Loucy (cell line): ENCODE measurements at regions not wholly inside any gene's neighbourhood (a gene's known extent, or its start where the extent isn't known, plus 50 kb on each side); places are given as distances from the start of the nearest gene placed in this dataset.

Experiments
- EZH2phosphoT487 ChIP-seq: fragments of 200-600 bp; IDR thresholded peaks from 2 replicates; pipeline ENCODE4 v1.6.1; 2018; ENCODE audit warnings: antibody characterized with exemption, mild to moderate bottlenecking, moderate library complexity, borderline replicate concordance
- TF ChIP-seq, protein P1 (sequence below): fragments of 200-600 bp; sonication (generic); conservative IDR thresholded peaks from 2 replicates; pipeline ENCODE4 v1.5.1; 2014; ENCODE audit warnings: mild to moderate bottlenecking, antibody characterized with exemption, low read length

DNA sequence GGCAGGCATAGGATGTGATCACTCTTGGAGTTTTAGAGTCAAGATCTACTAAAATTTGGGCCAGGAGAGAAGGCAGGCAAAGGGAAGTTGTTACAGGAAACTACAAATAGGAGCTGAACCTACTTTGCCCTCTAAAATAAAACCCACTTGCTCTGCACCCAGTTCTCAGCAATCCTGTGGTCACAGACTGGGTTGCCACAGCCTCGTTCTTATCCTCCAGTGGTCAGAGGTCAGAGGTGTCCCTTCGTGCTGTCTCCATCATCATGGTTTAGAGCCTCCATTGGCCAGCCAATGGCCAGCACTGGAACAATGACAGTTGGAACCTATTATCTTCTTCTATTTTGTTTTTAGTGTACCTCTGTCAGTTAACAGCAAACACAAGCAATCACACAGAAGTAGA is 90.7 kb upstream of the TNP1 start:
- TF ChIP-seq, protein P1, sequence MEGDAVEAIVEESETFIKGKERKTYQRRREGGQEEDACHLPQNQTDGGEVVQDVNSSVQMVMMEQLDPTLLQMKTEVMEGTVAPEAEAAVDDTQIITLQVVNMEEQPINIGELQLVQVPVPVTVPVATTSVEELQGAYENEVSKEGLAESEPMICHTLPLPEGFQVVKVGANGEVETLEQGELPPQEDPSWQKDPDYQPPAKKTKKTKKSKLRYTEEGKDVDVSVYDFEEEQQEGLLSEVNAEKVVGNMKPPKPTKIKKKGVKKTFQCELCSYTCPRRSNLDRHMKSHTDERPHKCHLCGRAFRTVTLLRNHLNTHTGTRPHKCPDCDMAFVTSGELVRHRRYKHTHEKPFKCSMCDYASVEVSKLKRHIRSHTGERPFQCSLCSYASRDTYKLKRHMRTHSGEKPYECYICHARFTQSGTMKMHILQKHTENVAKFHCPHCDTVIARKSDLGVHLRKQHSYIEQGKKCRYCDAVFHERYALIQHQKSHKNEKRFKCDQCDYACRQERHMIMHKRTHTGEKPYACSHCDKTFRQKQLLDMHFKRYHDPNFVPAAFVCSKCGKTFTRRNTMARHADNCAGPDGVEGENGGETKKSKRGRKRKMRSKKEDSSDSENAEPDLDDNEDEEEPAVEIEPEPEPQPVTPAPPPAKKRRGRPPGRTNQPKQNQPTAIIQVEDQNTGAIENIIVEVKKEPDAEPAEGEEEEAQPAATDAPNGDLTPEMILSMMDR, result no peak
- no peak for TF ChIP-seq EZH2phosphoT487
